GM23338 (cell line): ENCODE measurements at regions not wholly inside any gene's neighbourhood (a gene's known extent, or its start where the extent isn't known, plus 50 kb on each side); places are given as distances from the start of the nearest gene placed in this dataset.

ENCODE experiments used
- ATAC-seq: fragments of 200-7000 bp; cut with Tn5 transposase; 3 replicates; pipeline ENCODE4 v1.9.1; 2020
- DNase-seq: peaks from one replicate; pipeline ENCODE4 v3.0.0-alpha.2; 2015; ENCODE audit warnings: low spot score
- H2AFZ ChIP-seq: fragments of 200-600 bp; sonication (generic); 2 replicates; pipeline ENCODE4 v1.8.0; 2016; ENCODE audit warnings: antibody characterized with exemption, mild to moderate bottlenecking, moderate library complexity
- H3F3A ChIP-seq: fragments of 200-600 bp; sonication (generic); replicated peaks from 2 replicates; pipeline ENCODE4 v1.8.0; 2017; ENCODE audit warnings: antibody characterized with exemption, mixed run types, low read depth
- H3K27ac ChIP-seq: fragments of 200-600 bp; sonication (generic); 2 replicates; pipeline ENCODE4 v1.6.1; 2016; ENCODE audit warnings: low read depth
- H3K27me3 ChIP-seq: fragments of 200-600 bp; sonication (generic); 2 replicates; pipeline ENCODE4 v1.8.0; 2016; ENCODE audit warnings: mild to moderate bottlenecking, mixed run types, moderate library complexity; ENCODE audit not compliant: insufficient read depth
- H3K36me3 ChIP-seq: fragments of 200-600 bp; sonication (generic); 2 replicates; pipeline ENCODE4 v1.8.0; 2016; ENCODE audit warnings: mild to moderate bottlenecking; ENCODE audit not compliant: insufficient read depth
- H3K4me1 ChIP-seq: fragments of 200-600 bp; sonication (generic); 2 replicates; pipeline ENCODE4 v1.8.0; 2016; ENCODE audit warnings: mild to moderate bottlenecking, moderate library complexity; ENCODE audit not compliant: insufficient read depth
- H3K4me2 ChIP-seq: fragments of 200-600 bp; sonication (generic); 2 replicates; pipeline ENCODE4 v1.7.1; 2017; ENCODE audit warnings: mixed run types
- H3K4me3 ChIP-seq: fragments of 200-600 bp; sonication (generic); 2 replicates; pipeline ENCODE4 v1.6.1; 2016; ENCODE audit warnings: mixed run types
- H3K79me2 ChIP-seq: fragments of 200-600 bp; sonication (generic); replicated peaks from 2 replicates; pipeline ENCODE4 v1.8.0; 2017; ENCODE audit warnings: mild to moderate bottlenecking; ENCODE audit not compliant: insufficient read depth
- H3K9me2 ChIP-seq: fragments of 200-600 bp; sonication (generic); 2 replicates; pipeline ENCODE4 v1.8.0; 2017; ENCODE audit not compliant: insufficient read depth
- H4K20me1 ChIP-seq: fragments of 200-600 bp; sonication (generic); replicated peaks from 2 replicates; pipeline ENCODE4 v1.8.0; 2017; ENCODE audit warnings: mild to moderate bottlenecking; ENCODE audit not compliant: insufficient read depth
- H3K27ac Mint-ChIP-seq: 2 replicates; pipeline ENCODE4 v1.8.0; 2020; ENCODE audit warnings: inconsistent platforms, mild to moderate bottlenecking, moderate library complexity, mixed read lengths
- H3K27me3 Mint-ChIP-seq: 3 replicates; pipeline ENCODE4 v1.8.0; 2022; ENCODE audit warnings: low read depth, mild to moderate bottlenecking, moderate library complexity, mixed read lengths, inconsistent platforms; ENCODE audit not compliant: insufficient read depth, poor library complexity
- H3K36me3 Mint-ChIP-seq: 3 replicates; pipeline ENCODE4 v1.8.0; 2021; ENCODE audit warnings: low read depth, mild to moderate bottlenecking, inconsistent platforms, moderate library complexity, mixed read lengths
- H3K4me1 Mint-ChIP-seq: 3 replicates; pipeline ENCODE4 v1.8.0; 2020; ENCODE audit warnings: mild to moderate bottlenecking, inconsistent platforms, mixed read lengths
- H3K4me3 Mint-ChIP-seq: 3 replicates; pipeline ENCODE4 v1.8.0; 2021; ENCODE audit warnings: moderate library complexity, mild to moderate bottlenecking, inconsistent platforms, mixed read lengths
- H3K9me3 Mint-ChIP-seq: 3 replicates; pipeline ENCODE4 v1.8.0; 2020; ENCODE audit warnings: moderate library complexity, mild to moderate bottlenecking, inconsistent platforms, mixed read lengths
- ETS1 ChIP-seq: IDR thresholded peaks from 2 replicates; pipeline ENCODE4 v1.6.1; 2016; ENCODE audit warnings: antibody characterized with exemption
- NANOG ChIP-seq: IDR thresholded peaks from 2 replicates; pipeline ENCODE4 v1.6.1; 2016; ENCODE audit warnings: antibody characterized with exemption, borderline replicate concordance
- POLR2AphosphoS5 ChIP-seq: IDR thresholded peaks from 2 replicates; pipeline ENCODE4 v1.6.1; 2016; ENCODE audit warnings: antibody characterized with exemption, low read depth
- STAT1 ChIP-seq: IDR thresholded peaks from one replicate; pipeline ENCODE4 v1.6.1; 2016; ENCODE audit warnings: antibody characterized with exemption; ENCODE audit not compliant: unreplicated experiment
- ZNF114 ChIP-seq: fragments of 250-450 bp; sonication (Bioruptor Pico); IDR thresholded peaks from 2 replicates; pipeline ENCODE4 v1.5.0; 2020; ENCODE audit warnings: mild to moderate bottlenecking, moderate library complexity
- ZNF462 ChIP-seq: fragments of 250-450 bp; sonication (Bioruptor Pico); IDR thresholded peaks from 2 replicates; pipeline ENCODE4 v1.5.0; 2020; ENCODE audit warnings: mild to moderate bottlenecking, moderate library complexity

- no peaks in the 10 kb centered on the region for H3K36me3 ChIP-seq
- no peak for ATAC-seq
- no peak overlapping the region for H3K27ac ChIP-seq
- H3K9me3 Mint-ChIP-seq: peaks cover 4% of the 10 kb centered on the region; the same call in 1 of the 3 replicates
- H3K4me2 ChIP-seq: no peak overlapping the region
- no peak for DNase-seq
- H3F3A ChIP-seq: no peaks in the 10 kb centered on the region
- no peak overlapping the region for H3K4me3 Mint-ChIP-seq
- H3K27me3 Mint-ChIP-seq: no peaks in the 10 kb centered on the region
- no peaks in the 10 kb centered on the region for H4K20me1 ChIP-seq
- H3K4me1 Mint-ChIP-seq: peaks cover 10% of the 10 kb centered on the region; the same call in 1 of the 3 replicates
- H3K27ac Mint-ChIP-seq: no peak overlapping the region
- H3K4me3 ChIP-seq: no peak overlapping the region
- H3K9me2 ChIP-seq: 0 out of 2 replicates have a peak, but pooled peaks cover 3% of the 10 kb centered on the region
- no peaks in the 10 kb centered on the region for H3K79me2 ChIP-seq
- no peaks in the 10 kb centered on the region for H3K27me3 ChIP-seq
- TF ChIP-seq ETS1: no peak
- TF ChIP-seq ZNF114 (CRISPR knock-in tag): no peak
- TF ChIP-seq NANOG: no peak
- no peak for TF ChIP-seq POLR2AphosphoS5
- TF ChIP-seq ZNF462 (CRISPR knock-in tag): no peak
- TF ChIP-seq STAT1: no peak
- H3K36me3 Mint-ChIP-seq: no peaks in the 10 kb centered on the region
- H3K4me1 ChIP-seq: no peaks in the 10 kb centered on the region
- no peak overlapping the region for H2AFZ ChIP-seq
Measured at GRCh38 chr12:115879354-115879753, 398.1 kb downstream of the MED13L start.
